B cell (primary cell): ENCODE measurements at regions not wholly inside any gene's neighbourhood (a gene's known extent, or its start where the extent isn't known, plus 50 kb on each side); places are given as distances from the start of the nearest gene placed in this dataset.

ENCODE experiments used
- ATAC-seq: fragments of 200-7000 bp; cut with Tn5 transposase; one replicate; pipeline ENCODE4 v1.10.0; 2021; ENCODE audit warnings: low read depth, mild to moderate bottlenecking, moderate number of reproducible peaks, moderate library complexity
- CTCF ChIA-PET: fragments of 350-600 bp; sonication (Branson Sonifier 250); formaldehyde crosslinking; loops from one replicate; lab custom pipeline; 2021; ENCODE audit warnings: antibody characterized with exemption, inconsistent platforms; lab: Charles Lee
- POLR2A ChIA-PET: fragments of 350-600 bp; sonication (Branson Sonifier 250); formaldehyde crosslinking; loops from one replicate; lab custom pipeline; 2021; ENCODE audit warnings: antibody characterized with exemption; lab: Charles Lee
- DNase-seq: peaks from one replicate; pipeline ENCODE4 v3.0.0; 2013
- H2AFZ ChIP-seq: 2 replicates; pipeline ENCODE4 v1.6.1; 2012; ENCODE audit warnings: mild to moderate bottlenecking, low read depth, low read length; ENCODE audit not compliant: insufficient read depth, poor library complexity, severe bottlenecking
- H3K27ac ChIP-seq, 2 donors: 1 replicate in 1 of 2; 2 replicates in 1 of 2; pipeline ENCODE4 v1.5.1; 2012 to 2013; ENCODE audit warnings: low read length in 2 of 2, mild to moderate bottlenecking in 2 of 2, moderate library complexity in 1 of 2
- H3K27me3 ChIP-seq, 4 experiments: fragments of 200-600 bp in 1 of 4; sonication (generic) in 1 of 4; replicated peaks in 1 of 4; 1 replicate in 2 of 4; 2 replicates in 2 of 4; pipeline versions ENCODE4 v1.6.1 to v1.7.0; 2013 to 2016; ENCODE audit warnings: low read length in 3 of 4, mild to moderate bottlenecking in 2 of 4, mixed read lengths in 1 of 4, moderate library complexity in 1 of 4; ENCODE audit not compliant: insufficient read depth in 4 of 4, control insufficient read depth in 3 of 4; ENCODE audit errors: control extremely low read depth in 1 of 4
- H3K36me3 ChIP-seq, 2 experiments: replicated peaks in 1 of 2; 1 replicate in 1 of 2; 2 replicates in 1 of 2; pipeline versions ENCODE4 v1.6.1 to v1.7.1; 2013; ENCODE audit warnings: low read length in 1 of 2; ENCODE audit not compliant: insufficient read depth in 2 of 2, control insufficient read depth in 1 of 2; ENCODE audit errors: control extremely low read depth in 1 of 2, extremely low read depth in 1 of 2
- H3K4me1 ChIP-seq, 2 donors: fragments of 200-600 bp in 1 of 2; sonication (generic) in 1 of 2; 1 replicate in 1 of 2; 2 replicates in 1 of 2; pipeline versions ENCODE4 v1.5.1 to v1.6.1; 2013 to 2017; ENCODE audit warnings: low read length in 2 of 2; ENCODE audit not compliant: control insufficient read depth in 2 of 2, insufficient read depth in 2 of 2
- H3K4me2 ChIP-seq: replicated peaks from 2 replicates; pipeline ENCODE3; 2012; ENCODE audit warnings: mild to moderate bottlenecking, low read depth, low read length; ENCODE audit not compliant: poor library complexity, severe bottlenecking
- H3K4me3 ChIP-seq, 5 experiments: fragments of 200-600 bp in 1 of 5; sonication (generic) in 1 of 5; 1 replicate in 3 of 5; 2 replicates in 2 of 5; pipeline versions ENCODE4 v1.5.1 to v1.7.0; 2011 to 2016; ENCODE audit warnings: low read length in 4 of 5, mild to moderate bottlenecking in 4 of 5, low read depth in 2 of 5, control low read depth in 1 of 5, moderate library complexity in 1 of 5; ENCODE audit not compliant: insufficient read depth in 1 of 5; ENCODE audit errors: control extremely low read depth in 1 of 5, extremely low read depth in 1 of 5
- H3K79me2 ChIP-seq: fragments of 200-600 bp; sonication (generic); one replicate; pipeline ENCODE4 v1.6.0; 2016; ENCODE audit warnings: low read length; ENCODE audit not compliant: control insufficient read depth, insufficient read depth
- H3K9ac ChIP-seq: fragments of 200-600 bp; sonication (generic); 2 replicates; pipeline ENCODE4 v1.6.1; 2017; ENCODE audit warnings: mild to moderate bottlenecking, low read length, moderate library complexity
- H3K9me3 ChIP-seq, 3 donors: one replicate each; pipeline versions ENCODE4 v1.6.1 to v1.7.1; 2013; ENCODE audit warnings: low read length in 2 of 3; ENCODE audit not compliant: control insufficient read depth in 2 of 3, insufficient read depth in 1 of 3; ENCODE audit errors: control extremely low read depth in 1 of 3
- H4K20me1 ChIP-seq: 2 replicates; pipeline ENCODE4 v1.6.0; 2012; ENCODE audit warnings: mild to moderate bottlenecking, low read length; ENCODE audit not compliant: insufficient read depth, control insufficient read depth, poor library complexity, severe bottlenecking
- H3K27ac Mint-ChIP-seq: one replicate; pipeline ENCODE4 v1.8.0; 2021; ENCODE audit warnings: mixed read lengths
- H3K27me3 Mint-ChIP-seq: one replicate; pipeline ENCODE4 v1.8.0; 2021; ENCODE audit warnings: mixed read lengths
- H3K4me1 Mint-ChIP-seq: one replicate; pipeline ENCODE4 v1.8.0; 2021; ENCODE audit warnings: mixed read lengths
- H3K4me3 Mint-ChIP-seq: one replicate; pipeline ENCODE4 v1.8.0; 2021; ENCODE audit warnings: mixed read lengths
- H3K9me3 Mint-ChIP-seq: one replicate; pipeline ENCODE4 v1.8.0; 2022; ENCODE audit warnings: mixed read lengths; ENCODE audit not compliant: insufficient read depth
- CTCF ChIP-seq: fragments of 200-600 bp; IDR thresholded peaks from one replicate; pipeline ENCODE4 v1.8.0; 2022; ENCODE audit warnings: antibody characterized with exemption, mild to moderate bottlenecking
- EZH2 ChIP-seq: IDR thresholded peaks from 2 replicates; pipeline ENCODE4 v1.6.1; 2012; ENCODE audit warnings: borderline replicate concordance, low read depth, mild to moderate bottlenecking, moderate library complexity, low read length; ENCODE audit not compliant: insufficient read depth, poor library complexity, severe bottlenecking
- whole genome bisulfite sequencing: methylation state at CpG from one replicate; pipeline ENCODE4 v1.1.5; 2013; ENCODE audit warnings: missing lambda C conversion rate; ENCODE audit not compliant: insufficient coverage; 5-methylcytosine and 5-hydroxymethylcytosine counted together
- intact Hi-C: fragments of 100-400 bp; cut with micrococcal nuclease; formaldehyde crosslinking; loops from one replicate; pipeline ENCODE4 v1.10.0; 2022

- no CpG with 5 or more reads among the region's 3 CpGs for WGBS
- Mint-ChIP-seq H3K27ac (no peak overlapping the region), H3K9me3 (peaks cover 2% of the 10 kb centered on the region), H3K4me1 (no peaks in the 10 kb centered on the region), H3K27me3 (no peaks in the 10 kb centered on the region), H3K4me3 (no peak overlapping the region)
- ChIA-PET POLR2A (no interaction called here), CTCF (no interaction called here)
- no peak for DNase-seq
- no peak overlapping the region for H3K27ac ChIP-seq
- H3K9me3 ChIP-seq: no peaks in the 10 kb centered on the region
- H3K9ac ChIP-seq: no peak overlapping the region
- H3K79me2 ChIP-seq: no peaks in the 10 kb centered on the region
- no peaks in the 10 kb centered on the region for H3K4me1 ChIP-seq
- H3K4me3 ChIP-seq: no peak overlapping the region
- no peaks in the 10 kb centered on the region for H3K27me3 ChIP-seq
- H4K20me1 ChIP-seq: no peaks in the 10 kb centered on the region
- H3K4me2 ChIP-seq: no peak overlapping the region
- no peak for ATAC-seq
- no peak overlapping the region for H2AFZ ChIP-seq
- TF ChIP-seq EZH2: no peak
- TF ChIP-seq CTCF: no peak
- intact Hi-C loops: no loop called here
- H3K36me3 ChIP-seq: no peaks in the 10 kb centered on the region
Observed at GRCh38 chr1:98344731-98345130, 316.8 kb upstream of the SNX7 start.

- POLR2A ChIA-PET: no interaction called here
- 100% methylated on average over 1 of the region's 1 CpG for WGBS
- H3K4me1 Mint-ChIP-seq: no peaks in the 10 kb centered on the region
Observed at GRCh38 chr1:98342566-98342965, 319.0 kb upstream of the SNX7 start.

More at GRCh38 chr1:98342566-98342965, 319.0 kb upstream of the SNX7 start:
- no peaks in the 10 kb centered on the region for H3K27me3 ChIP-seq
- Mint-ChIP-seq H3K4me3 (no peak overlapping the region), H3K27me3 (no peaks in the 10 kb centered on the region), H3K27ac (no peak overlapping the region), H3K9me3 (peaks cover 2% of the 10 kb centered on the region)
- DNase-seq: no peak
- H3K79me2 ChIP-seq: no peaks in the 10 kb centered on the region
- H2AFZ ChIP-seq: no peak overlapping the region
- CTCF ChIA-PET: no interaction called here
- TF ChIP-seq CTCF (no peak), EZH2 (no peak)
- intact Hi-C loops: no loop called here
- H4K20me1 ChIP-seq: no peaks in the 10 kb centered on the region
- H3K4me1 ChIP-seq: no peaks in the 10 kb centered on the region
- H3K9ac ChIP-seq: no peak overlapping the region
- no peaks in the 10 kb centered on the region for H3K36me3 ChIP-seq
- no peaks in the 10 kb centered on the region for H3K9me3 ChIP-seq
- H3K4me2 ChIP-seq: no peak overlapping the region
- no peak overlapping the region for H3K27ac ChIP-seq
- no peak for ATAC-seq
- H3K4me3 ChIP-seq: no peak overlapping the region
